HCT116 (cell line): ENCODE measurements at regions not wholly inside any gene's neighbourhood (a gene's known extent, or its start where the extent isn't known, plus 50 kb on each side); places are given as distances from the start of the nearest gene placed in this dataset.
"Not testable (repeated sequence)": the region's sequence is repeated elsewhere in the genome, so short reads cannot be mapped to it uniquely, and the experiment has no call there.

ENCODE experiments used
- ATAC-seq: fragments of 200-7000 bp; cut with Tn5 transposase; 2 replicates; pipeline ENCODE4 v1.9.1; 2020; ENCODE audit warnings: mild to moderate bottlenecking, moderate library complexity
- BruUV-seq: library from RNA; stranded (reverse); fragments of 400-500 nt; replicated peaks from 2 replicates; lab custom pipeline; 2021; lab: Mats Ljungman, UMichigan
- CTCF ChIA-PET: fragments of 300-600 bp; sonication (Branson Sonifier 250); formaldehyde crosslinking; loops from one replicate; lab custom pipeline; 2021; ENCODE audit warnings: antibody characterized with exemption; lab: Charles Lee
- POLR2A ChIA-PET: fragments of 300-600, 350-600 bp; sonication (Branson Sonifier 250); formaldehyde crosslinking; loops from one replicate; lab custom pipeline; 2021; ENCODE audit warnings: antibody characterized with exemption; lab: Charles Lee
- RAD21 ChIA-PET, 2 experiments: fragments of 300-600 bp; sonication (Branson Sonifier 250); formaldehyde crosslinking; loops; one replicate each; lab custom pipeline; 2023; ENCODE audit warnings: low total read pairs in 2 of 2; ENCODE audit not compliant: uncharacterized antibody in 2 of 2, unreplicated experiment in 2 of 2, low non-redundant PET in 1 of 2; lab: Charles Lee
- DNase-seq: peaks from one replicate; pipeline ENCODE4 v3.0.0-alpha.2; 2010; ENCODE audit warnings: low read depth, low spot score
- H2AFZ ChIP-seq: fragments of 200-600 bp; shearing (Covaris generic), sonication (generic); 2 replicates; pipeline ENCODE4 v1.6.1; 2017; ENCODE audit warnings: low read depth, mixed run types, mixed read lengths, antibody characterized with exemption, low read length; ENCODE audit not compliant: poor library complexity, severe bottlenecking
- H3K27ac ChIP-seq: 2 replicates; pipeline ENCODE4 v1.5.1; 2012; ENCODE audit warnings: low read depth, low read length
- H3K27me3 ChIP-seq: fragments of 200-600 bp; sonication (generic); 2 replicates; pipeline ENCODE4 v1.6.1; 2016; ENCODE audit warnings: mixed run types, low read length, mixed read lengths; ENCODE audit not compliant: insufficient read depth
- H3K36me3 ChIP-seq, 2 experiments: fragments of 200-500 bp in 1 of 2; fragments of 200-600 bp in 1 of 2; sonication (Bioruptor generic) in 1 of 2; sonication (generic) in 1 of 2; 2 replicates each; pipeline versions ENCODE4 v1.5.1 to v1.6.1; 2014 to 2016; ENCODE audit warnings: low read length in 2 of 2, inconsistent platforms in 1 of 2, mixed read lengths in 1 of 2, mixed run types in 1 of 2; ENCODE audit not compliant: insufficient read depth in 2 of 2, control insufficient read depth in 1 of 2
- H3K4me1 ChIP-seq, 2 experiments: fragments of 200-600 bp in 1 of 2; sonication (generic) in 1 of 2; 2 replicates each; pipeline versions ENCODE4 v1.5.1 to v1.6.1; 2012 to 2017; ENCODE audit warnings: low read length in 2 of 2, inconsistent platforms in 1 of 2, mild to moderate bottlenecking in 1 of 2, mixed read lengths in 1 of 2, mixed run types in 1 of 2, moderate library complexity in 1 of 2; ENCODE audit not compliant: insufficient read depth in 2 of 2, control insufficient read depth in 1 of 2
- H3K4me2 ChIP-seq: fragments of 200-600 bp; sonication (generic); 2 replicates; pipeline ENCODE4 v1.6.1; 2017; ENCODE audit warnings: mixed run types, low read length, mixed read lengths
- H3K4me3 ChIP-seq, 2 experiments: fragments of 200-600 bp in 1 of 2; sonication (generic) in 1 of 2; replicated peaks in 1 of 2; 2 replicates each; pipeline ENCODE4 v1.5.1; 2011 to 2016; ENCODE audit warnings: low read length in 2 of 2, control low read depth in 1 of 2, low read depth in 1 of 2, mild to moderate bottlenecking in 1 of 2, mixed read lengths in 1 of 2, mixed run types in 1 of 2
- H3K79me2 ChIP-seq: fragments of 200-600 bp; sonication (generic); 2 replicates; pipeline ENCODE4 v1.6.1; 2017; ENCODE audit warnings: mild to moderate bottlenecking, mixed run types, low read length, moderate library complexity, mixed read lengths; ENCODE audit not compliant: insufficient read depth
- H3K9ac ChIP-seq: fragments of 200-600 bp; sonication (generic); 2 replicates; pipeline ENCODE4 v1.6.1; 2016; ENCODE audit warnings: low read length, mixed read lengths
- H3K9me2 ChIP-seq: fragments of 200-600 bp; sonication (generic), shearing (Covaris generic); 2 replicates; pipeline ENCODE4 v1.6.1; 2017; ENCODE audit warnings: mixed run types, mild to moderate bottlenecking, moderate library complexity; ENCODE audit not compliant: insufficient read depth
- H3K9me3 ChIP-seq, 2 experiments: fragments of 200-500 bp in 1 of 2; fragments of 200-600 bp in 1 of 2; sonication (Bioruptor generic) in 1 of 2; sonication (generic) in 1 of 2; 2 replicates each; pipeline ENCODE4 v1.6.1; 2014 to 2017; ENCODE audit warnings: low read length in 2 of 2, mixed read lengths in 2 of 2, inconsistent platforms in 1 of 2, low read depth in 1 of 2, mild to moderate bottlenecking in 1 of 2, mixed run types in 1 of 2, moderate library complexity in 1 of 2; ENCODE audit not compliant: control insufficient read depth in 1 of 2, insufficient read depth in 1 of 2
- H4K20me1 ChIP-seq: fragments of 200-600 bp; sonication (generic), shearing (Covaris generic); 2 replicates; pipeline ENCODE4 v1.6.1; 2017; ENCODE audit warnings: mixed run types, mild to moderate bottlenecking, moderate library complexity; ENCODE audit not compliant: insufficient read depth
- CEBPB ChIP-seq: IDR thresholded peaks from 2 replicates; pipeline ENCODE4 v1.6.1; 2012; ENCODE audit warnings: low read depth
- FOSL1 ChIP-seq: IDR thresholded peaks from 2 replicates; pipeline ENCODE4 v1.6.1; 2012; ENCODE audit warnings: low read depth
- POLR2AphosphoS5 ChIP-seq: IDR thresholded peaks from 2 replicates; pipeline ENCODE4 v1.6.1; 2011; ENCODE audit warnings: mild to moderate bottlenecking, low read depth, low read length, moderate library complexity
- RAD21 ChIP-seq: IDR thresholded peaks from 2 replicates; pipeline ENCODE4 v1.6.1; 2012; ENCODE audit warnings: low read depth, mild to moderate bottlenecking
- TCF7L2 ChIP-seq: IDR thresholded peaks from 2 replicates; pipeline ENCODE4 v1.7.0; 2011; ENCODE audit warnings: borderline replicate concordance, inconsistent platforms; ENCODE audit not compliant: insufficient read depth, insufficient read length; ENCODE audit errors: extremely low read depth
- intact Hi-C: fragments of 100-400 bp; cut with micrococcal nuclease; formaldehyde crosslinking; loops from 2 replicates; pipeline ENCODE4 v1.10.0; 2022
- TF ChIP-seq, protein P1 (sequence below): IDR thresholded peaks from 2 replicates; pipeline ENCODE4 v1.6.1; 2012; ENCODE audit warnings: low read depth

DNA sequence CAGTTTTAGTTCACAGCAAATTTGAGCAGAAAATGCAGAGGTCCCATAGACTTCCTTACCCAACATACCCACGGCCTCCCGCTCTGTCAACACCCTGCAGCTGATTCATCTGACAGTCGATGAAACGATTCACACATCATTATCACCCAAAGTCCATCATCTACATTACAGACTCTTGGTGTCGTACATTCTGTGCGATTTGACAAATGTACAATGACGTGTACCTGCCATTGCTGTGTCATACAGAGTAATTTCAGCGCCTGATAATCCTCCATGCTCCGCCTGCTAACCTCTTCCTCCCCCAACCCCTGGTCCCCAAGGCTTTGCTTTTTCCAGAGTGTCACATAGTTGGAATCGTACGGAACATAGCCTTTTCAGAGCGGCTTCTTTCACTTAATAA is 94.7 kb upstream of the SLC25A33 start (continued):
- TF ChIP-seq, protein P1, sequence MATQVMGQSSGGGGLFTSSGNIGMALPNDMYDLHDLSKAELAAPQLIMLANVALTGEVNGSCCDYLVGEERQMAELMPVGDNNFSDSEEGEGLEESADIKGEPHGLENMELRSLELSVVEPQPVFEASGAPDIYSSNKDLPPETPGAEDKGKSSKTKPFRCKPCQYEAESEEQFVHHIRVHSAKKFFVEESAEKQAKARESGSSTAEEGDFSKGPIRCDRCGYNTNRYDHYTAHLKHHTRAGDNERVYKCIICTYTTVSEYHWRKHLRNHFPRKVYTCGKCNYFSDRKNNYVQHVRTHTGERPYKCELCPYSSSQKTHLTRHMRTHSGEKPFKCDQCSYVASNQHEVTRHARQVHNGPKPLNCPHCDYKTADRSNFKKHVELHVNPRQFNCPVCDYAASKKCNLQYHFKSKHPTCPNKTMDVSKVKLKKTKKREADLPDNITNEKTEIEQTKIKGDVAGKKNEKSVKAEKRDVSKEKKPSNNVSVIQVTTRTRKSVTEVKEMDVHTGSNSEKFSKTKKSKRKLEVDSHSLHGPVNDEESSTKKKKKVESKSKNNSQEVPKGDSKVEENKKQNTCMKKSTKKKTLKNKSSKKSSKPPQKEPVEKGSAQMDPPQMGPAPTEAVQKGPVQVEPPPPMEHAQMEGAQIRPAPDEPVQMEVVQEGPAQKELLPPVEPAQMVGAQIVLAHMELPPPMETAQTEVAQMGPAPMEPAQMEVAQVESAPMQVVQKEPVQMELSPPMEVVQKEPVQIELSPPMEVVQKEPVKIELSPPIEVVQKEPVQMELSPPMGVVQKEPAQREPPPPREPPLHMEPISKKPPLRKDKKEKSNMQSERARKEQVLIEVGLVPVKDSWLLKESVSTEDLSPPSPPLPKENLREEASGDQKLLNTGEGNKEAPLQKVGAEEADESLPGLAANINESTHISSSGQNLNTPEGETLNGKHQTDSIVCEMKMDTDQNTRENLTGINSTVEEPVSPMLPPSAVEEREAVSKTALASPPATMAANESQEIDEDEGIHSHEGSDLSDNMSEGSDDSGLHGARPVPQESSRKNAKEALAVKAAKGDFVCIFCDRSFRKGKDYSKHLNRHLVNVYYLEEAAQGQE = no peak
- TF ChIP-seq CEBPB (no peak), FOSL1 (no peak), POLR2AphosphoS5 (no peak), RAD21 (no peak), TCF7L2 (no peak)

DNA sequence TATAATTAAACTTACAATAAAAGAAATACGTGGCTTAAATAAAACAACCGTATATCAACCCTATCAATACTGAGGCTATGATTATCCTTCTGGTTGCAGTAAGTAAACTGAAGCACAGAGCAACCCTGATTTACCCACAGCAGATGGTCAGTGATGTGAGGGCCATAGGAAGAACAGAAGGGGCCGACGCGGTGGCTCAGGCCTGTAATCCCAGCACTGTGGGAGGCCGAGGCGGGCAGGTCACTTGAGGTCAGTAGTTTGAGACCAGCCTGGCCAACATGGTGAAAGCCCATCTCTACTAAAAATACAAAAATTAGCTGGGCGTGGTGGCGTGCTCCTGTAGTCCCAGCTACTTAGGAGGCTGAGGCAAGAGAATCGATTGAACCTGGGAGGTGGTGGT is 94.2 kb upstream of the SLC25A33 start:
- H3K4me2 ChIP-seq, H4K20me1 ChIP-seq, H3K9ac ChIP-seq, CTCF ChIA-PET, H3K4me3 ChIP-seq, H3K9me2 ChIP-seq, DNase-seq, H3K4me1 ChIP-seq, H3K36me3 ChIP-seq, ATAC-seq, RAD21 ChIA-PET, BruUV-seq, intact Hi-C loops, H3K27me3 ChIP-seq, POLR2A ChIA-PET, H3K9me3 ChIP-seq, H3K79me2 ChIP-seq, H3K27ac ChIP-seq, H2AFZ ChIP-seq: not testable (repeated sequence)
